ENCODE measurements at regions not wholly inside any gene's neighbourhood (a gene's known extent, or its start where the extent isn't known, plus 50 kb on each side); places are given as distances from the start of the nearest gene placed in this dataset.

DNA sequence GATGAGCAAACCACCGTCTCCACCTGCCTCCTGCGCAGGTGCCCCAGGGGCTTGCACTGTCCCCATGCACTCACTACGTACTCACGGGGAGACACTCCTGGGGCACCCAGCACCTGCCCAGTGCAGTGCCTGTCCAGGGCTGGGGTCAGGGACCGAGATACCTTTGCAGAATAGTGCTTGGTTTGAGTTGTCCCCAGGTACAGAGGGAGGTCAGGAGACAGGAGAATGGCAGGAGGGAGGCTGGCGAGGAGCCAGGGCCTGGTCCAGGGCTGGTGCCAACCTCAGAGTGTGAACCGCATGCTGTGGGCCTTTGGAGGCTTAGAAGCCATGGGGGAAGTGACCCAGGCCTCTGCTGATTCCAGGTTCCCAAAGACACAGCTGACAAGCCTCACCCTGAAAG is 110.1 kb upstream of the GPR26 start:
- Histone ChIP-seq H2BK12ac (ENCODE audit: insufficient read length, low read depth, low read length) (no peak overlapping the region), H3K79me1 (ENCODE audit: insufficient read depth, low read depth, low read length, poor library complexity, severe bottlenecking) (no peaks in the 10 kb centered on the region), H2AK5ac (ENCODE audit: insufficient read length, low read length) (no peak overlapping the region), H3K18ac (ENCODE audit: insufficient read length, low read depth, low read length) (no peak overlapping the region), H3K56ac (ENCODE audit: insufficient read length, low read depth, low read length) (no peak overlapping the region), H3K9ac (ENCODE audit: extremely low read depth, insufficient read length, low read length) (no peak overlapping the region), H3K79me2 (ENCODE audit: insufficient read depth, low read length) (no peaks in the 10 kb centered on the region), H3K9me3 (ENCODE audit: control insufficient read depth, low read depth, low read length) (no peaks in the 10 kb centered on the region), H3K23me2 (ENCODE audit: insufficient read length, low read depth, low read length, poor library complexity, severe bottlenecking) (no peaks in the 10 kb centered on the region), H3K14ac (ENCODE audit: insufficient read depth, low read length) (no peak overlapping the region), H3K27me3 (ENCODE audit: insufficient read depth, low read length) (no peaks in the 10 kb centered on the region), H3K4me2 (ENCODE audit: insufficient read depth, insufficient read length, low read length) (no peak overlapping the region), H2BK20ac (ENCODE audit: low read depth, low read length, poor library complexity, severe bottlenecking) (no peak overlapping the region), H3K23ac (ENCODE audit: insufficient read length, low read depth, low read length) (no peak overlapping the region), H3K4me1 (ENCODE audit: insufficient read depth, low read length) (no peaks in the 10 kb centered on the region), H4K5ac (ENCODE audit: insufficient read length, low read depth, low read length) (no peak overlapping the region), H3K27ac (ENCODE audit: insufficient read length, low read depth, low read length) (no peak overlapping the region), H2AFZ (ENCODE audit: low read length) (no peak overlapping the region), H2BK15ac (ENCODE audit: low read depth, low read length) (no peak overlapping the region), H3T11ph (ENCODE audit: low read length) (no peak overlapping the region), H4K20me1 (ENCODE audit: control insufficient read depth, insufficient read depth, insufficient read length) (no peaks in the 10 kb centered on the region), H2BK5ac (ENCODE audit: insufficient read length, low read length) (no peak overlapping the region), H3K4ac (ENCODE audit: low read depth, low read length) (no peak overlapping the region), H4K8ac (replicated peaks; ENCODE audit: insufficient read length, low read depth, low read length) (no peak overlapping the region), H2BK120ac (ENCODE audit: low read depth, low read length, poor library complexity, severe bottlenecking) (no peak overlapping the region), H4K91ac (ENCODE audit: insufficient read length, low read depth, low read length) (no peak overlapping the region)
- Mint-ChIP-seq H3K36me3 (ENCODE audit: insufficient read depth in 1 of 3, low read depth in 3 of 3) (no peaks in the 10 kb centered on the region; a peak in 1 of 7 replicates), H3K9me3 (no peaks in the 10 kb centered on the region), H3K4me3 (no peak overlapping the region), H3K27ac (peak overlapping the region in 1 of 3 experiments; percentile 38; a peak in 1 of 7 replicates), H3K4me1 (peaks cover 6 to 13% of the 10 kb centered on the region in 2 experiments; a peak in 2 of 4 replicates), H3K27me3 (ENCODE audit: low read depth) (peaks cover 7% of the 10 kb centered on the region)
- no peak for DNase-seq
- no CpG with 5 or more reads among the region's 7 CpGs for WGBS (ENCODE audit: extremely low coverage, insufficient read length, low lambda C conversion rate)
- TF ChIP-seq, protein P1, sequence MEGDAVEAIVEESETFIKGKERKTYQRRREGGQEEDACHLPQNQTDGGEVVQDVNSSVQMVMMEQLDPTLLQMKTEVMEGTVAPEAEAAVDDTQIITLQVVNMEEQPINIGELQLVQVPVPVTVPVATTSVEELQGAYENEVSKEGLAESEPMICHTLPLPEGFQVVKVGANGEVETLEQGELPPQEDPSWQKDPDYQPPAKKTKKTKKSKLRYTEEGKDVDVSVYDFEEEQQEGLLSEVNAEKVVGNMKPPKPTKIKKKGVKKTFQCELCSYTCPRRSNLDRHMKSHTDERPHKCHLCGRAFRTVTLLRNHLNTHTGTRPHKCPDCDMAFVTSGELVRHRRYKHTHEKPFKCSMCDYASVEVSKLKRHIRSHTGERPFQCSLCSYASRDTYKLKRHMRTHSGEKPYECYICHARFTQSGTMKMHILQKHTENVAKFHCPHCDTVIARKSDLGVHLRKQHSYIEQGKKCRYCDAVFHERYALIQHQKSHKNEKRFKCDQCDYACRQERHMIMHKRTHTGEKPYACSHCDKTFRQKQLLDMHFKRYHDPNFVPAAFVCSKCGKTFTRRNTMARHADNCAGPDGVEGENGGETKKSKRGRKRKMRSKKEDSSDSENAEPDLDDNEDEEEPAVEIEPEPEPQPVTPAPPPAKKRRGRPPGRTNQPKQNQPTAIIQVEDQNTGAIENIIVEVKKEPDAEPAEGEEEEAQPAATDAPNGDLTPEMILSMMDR (conservative IDR thresholded peaks at IDR 0.05) = no peak

All from H9 (cell line).